Left lung (tissue), 4 donors: ENCODE measurements at regions not wholly inside any gene's neighbourhood (a gene's known extent, or its start where the extent isn't known, plus 50 kb on each side); places are given as distances from the start of the nearest gene placed in this dataset.
A peak's percentile ranks its signal among the peaks of the same experiment; 100 is the strongest.

Source experiments
- ATAC-seq: fragments of 200-7000 bp; cut with Tn5 transposase; one replicate; pipeline ENCODE4 v1.9.1; 2020; ENCODE audit warnings: moderate library complexity
- DNase-seq, 4 donors: peaks; one replicate each; pipeline ENCODE4 v3.0.0-alpha.2; 2013 to 2020
- H3K27ac ChIP-seq, 2 donors: fragments of 200-600 bp; sonication (generic) in 1 of 2; one replicate each; pipeline versions ENCODE4 v1.5.0 to v1.8.0; 2020 to 2021
- H3K27me3 ChIP-seq, 2 donors: fragments of 200-600 bp; sonication (generic) in 1 of 2; one replicate each; pipeline versions ENCODE4 v1.5.0 to v1.8.0; 2020 to 2021
- H3K36me3 ChIP-seq, 2 donors: fragments of 200-600 bp; sonication (generic) in 1 of 2; one replicate each; pipeline versions ENCODE4 v1.5.0 to v1.8.0; 2020 to 2021
- H3K4me1 ChIP-seq, 2 donors: fragments of 200-600 bp; one replicate each; pipeline ENCODE4 v1.8.0; 2021
- H3K4me3 ChIP-seq, 2 donors: fragments of 200-600 bp; sonication (generic) in 1 of 2; one replicate each; pipeline versions ENCODE4 v1.5.0 to v1.8.0; 2020 to 2021; ENCODE audit warnings: mild to moderate bottlenecking in 1 of 2
- H3K9me3 ChIP-seq, 2 donors: fragments of 200-600 bp; sonication (generic) in 1 of 2; one replicate each; pipeline versions ENCODE4 v1.5.0 to v1.8.0; 2020 to 2021
- CTCF ChIP-seq, 2 donors: fragments of 200-600 bp; sonication (generic) in 1 of 2; IDR thresholded peaks; one replicate each; pipeline versions ENCODE4 v1.5.0 to v1.8.0; 2021; ENCODE audit warnings: antibody characterized with exemption in 2 of 2
- intact Hi-C, 2 donors: fragments of 100-400 bp; cut with DNase I; formaldehyde crosslinking; loops; one replicate each; pipeline versions ENCODE4 v1.11.2 to v1.14.2; 2022
- donor health status: DM: no; HTN: yes; CAD: no.
- donor health status: DM: no; HTN: no; CAD: no.

GRCh38 chr18:7383002-7383980 is 152.4 kb downstream of the LRRC30 start:
- intact Hi-C loops: no loop called here
- Histone ChIP-seq H3K4me3 (no peak overlapping the region), H3K36me3 (no peaks in the 10 kb centered on the region), H3K27ac (peak overlapping the region in 1 of 2 donors; percentile 41), H3K27me3 (no peaks in the 10 kb centered on the region), H3K9me3 (no peaks in the 10 kb centered on the region), H3K4me1 (no peaks in the 10 kb centered on the region)
- no peak for TF ChIP-seq CTCF (IDR thresholded peaks at IDR 0.05)
- ATAC-seq (no peak), DNase-seq (no peak)

GRCh38 chr18:7388741-7389140 is 157.9 kb downstream of the LRRC30 start:
- no peaks in the 10 kb centered on the region for H3K4me1 ChIP-seq
- ATAC-seq (no peak), DNase-seq (no peak)
- no peak for TF ChIP-seq CTCF (IDR thresholded peaks at IDR 0.05)
- H3K36me3 ChIP-seq: no peaks in the 10 kb centered on the region
- intact Hi-C loops: no loop called here
- H3K4me3 ChIP-seq: no peak overlapping the region
- H3K27me3 ChIP-seq: no peaks in the 10 kb centered on the region
- H3K9me3 ChIP-seq: no peaks in the 10 kb centered on the region
- H3K27ac ChIP-seq: no peak overlapping the region

GRCh38 chr18:7390731-7391492 is 160.0 kb downstream of the LRRC30 start:
- intact Hi-C loops: no loop called here
- no peak overlapping the region for H3K27ac ChIP-seq
- H3K4me1 ChIP-seq: no peaks in the 10 kb centered on the region
- ATAC-seq (no peak), DNase-seq (no peak)
- H3K4me3 ChIP-seq: no peak overlapping the region
- TF ChIP-seq CTCF (IDR thresholded peaks at IDR 0.05): no peak
- no peaks in the 10 kb centered on the region for H3K36me3 ChIP-seq
- no peaks in the 10 kb centered on the region for H3K9me3 ChIP-seq
- no peaks in the 10 kb centered on the region for H3K27me3 ChIP-seq

- TF ChIP-seq CTCF (IDR thresholded peaks at IDR 0.05): no peak
- H3K27me3 ChIP-seq: no peaks in the 10 kb centered on the region
- no peaks in the 10 kb centered on the region for H3K36me3 ChIP-seq
- H3K4me3 ChIP-seq: no peak overlapping the region
- ATAC-seq: no peak
- H3K27ac ChIP-seq: no peak overlapping the region
- no peaks in the 10 kb centered on the region for H3K4me1 ChIP-seq
- DNase-seq: no peak
- intact Hi-C loops: no loop called here
- no peaks in the 10 kb centered on the region for H3K9me3 ChIP-seq
These were observed 162.2 kb downstream of the LRRC30 start for GRCh38 chr18:7393080-7393479.

- DNase-seq (no peak), ATAC-seq (no peak)
- Histone ChIP-seq H3K36me3 (no peaks in the 10 kb centered on the region), H3K4me1 (no peaks in the 10 kb centered on the region), H3K27ac (no peak overlapping the region), H3K27me3 (no peaks in the 10 kb centered on the region), H3K9me3 (no peaks in the 10 kb centered on the region), H3K4me3 (no peak overlapping the region)
- TF ChIP-seq CTCF (IDR thresholded peaks at IDR 0.05): no peak
- intact Hi-C loops: no loop called here
These were observed 163.3 kb downstream of the LRRC30 start for GRCh38 chr18:7394050-7394659.
